Panc1 (cell line): ENCODE measurements at regions not wholly inside any gene's neighbourhood (a gene's known extent, or its start where the extent isn't known, plus 50 kb on each side); places are given as distances from the start of the nearest gene placed in this dataset.

ENCODE experiments used
- ATAC-seq: fragments of 200-7000 bp; cut with Tn5 transposase; 2 replicates; pipeline ENCODE4 v1.9.1; 2020; ENCODE audit warnings: mild to moderate bottlenecking, moderate library complexity
- BruUV-seq: library from RNA; stranded (reverse); fragments of 400-500 nt; replicated peaks from 2 replicates; lab custom pipeline; 2021; lab: Mats Ljungman, UMichigan
- CTCF ChIA-PET: fragments of 300-600 bp; sonication (Branson Sonifier 250); formaldehyde crosslinking; loops from one replicate; lab custom pipeline; 2022; ENCODE audit warnings: antibody characterized with exemption; lab: Charles Lee
- POLR2A ChIA-PET: fragments of 300-600 bp; sonication (Branson Sonifier 250); formaldehyde crosslinking; loops from one replicate; lab custom pipeline; 2022; ENCODE audit warnings: antibody characterized with exemption; lab: Charles Lee
- DNase-seq: peaks from one replicate; pipeline ENCODE4 v3.0.0-alpha.2; 2010; ENCODE audit warnings: low read depth, low spot score
- H3K27ac ChIP-seq: 2 replicates; pipeline ENCODE4 v1.5.1; 2011; ENCODE audit warnings: mild to moderate bottlenecking, low read length, inconsistent platforms
- H3K27me3 ChIP-seq: fragments of 200-500 bp; sonication (Bioruptor generic); 2 replicates; pipeline ENCODE4 v1.6.0; 2014; ENCODE audit warnings: low read length, inconsistent platforms; ENCODE audit not compliant: control insufficient read depth, insufficient read depth
- H3K36me3 ChIP-seq: fragments of 200-500 bp; sonication (Bioruptor generic); 2 replicates; pipeline ENCODE4 v1.5.1; 2014; ENCODE audit warnings: inconsistent platforms, mild to moderate bottlenecking, low read length, moderate library complexity; ENCODE audit not compliant: control insufficient read depth, insufficient read depth
- H3K4me1 ChIP-seq: 2 replicates; pipeline ENCODE4 v1.5.1; 2011; ENCODE audit warnings: inconsistent platforms, mild to moderate bottlenecking, low read length, moderate library complexity; ENCODE audit not compliant: control insufficient read depth, insufficient read depth
- H3K4me3 ChIP-seq, 2 experiments: 2 replicates each; pipeline ENCODE4 v1.5.1; 2011 to 2012; ENCODE audit warnings: low read depth in 2 of 2, low read length in 2 of 2, mild to moderate bottlenecking in 2 of 2, inconsistent platforms in 1 of 2, moderate library complexity in 1 of 2
- H3K9me3 ChIP-seq: fragments of 200-500 bp; sonication (Bioruptor generic); 2 replicates; pipeline ENCODE4 v1.5.1; 2014; ENCODE audit warnings: low read depth, mild to moderate bottlenecking, inconsistent platforms, low read length, moderate library complexity; ENCODE audit not compliant: control insufficient read depth, insufficient read depth
- CTCF ChIP-seq: fragments of 450-650 bp; IDR thresholded peaks from 2 replicates; pipeline ENCODE4 v1.5.1; 2017; ENCODE audit warnings: mild to moderate bottlenecking
- POLR2AphosphoS5 ChIP-seq: IDR thresholded peaks from 2 replicates; pipeline ENCODE4 v1.6.1; 2012; ENCODE audit warnings: mild to moderate bottlenecking, low read depth, low read length, moderate library complexity
- SIN3A ChIP-seq: IDR thresholded peaks from 2 replicates; pipeline ENCODE4 v1.6.1; 2012; ENCODE audit warnings: low read depth, mild to moderate bottlenecking, low read length, moderate library complexity, borderline replicate concordance; ENCODE audit not compliant: insufficient read depth
- TCF7L2 ChIP-seq: IDR thresholded peaks from 2 replicates; pipeline ENCODE4 v1.6.1; 2011; ENCODE audit warnings: mild to moderate bottlenecking, low read depth, low read length, inconsistent platforms
- in situ Hi-C: cut with HindIII; loops from 2 replicates; pipeline ENCODE4 v1.10.0; 2016; ENCODE audit warnings: low sequenced_read_pairs, low pct_unique_long_range_greater_than_20kb
- intact Hi-C: fragments of 100-400 bp; cut with micrococcal nuclease; formaldehyde crosslinking; loops from one replicate; pipeline ENCODE4 v1.10.0; 2022; ENCODE audit not compliant: unreplicated experiment
- TF ChIP-seq, protein P1 (sequence below), 2 experiments: IDR thresholded peaks; 2 replicates each; pipeline ENCODE4 v1.6.1; 2011 to 2012; ENCODE audit warnings: low read depth in 2 of 2, control low read depth in 1 of 2, low read length in 1 of 2, mild to moderate bottlenecking in 1 of 2, moderate library complexity in 1 of 2; ENCODE audit not compliant: insufficient read depth in 1 of 2

- TF ChIP-seq POLR2AphosphoS5 (no peak), CTCF (no peak), TCF7L2 (no peak), SIN3A (no peak)
- TF ChIP-seq, protein P1, sequence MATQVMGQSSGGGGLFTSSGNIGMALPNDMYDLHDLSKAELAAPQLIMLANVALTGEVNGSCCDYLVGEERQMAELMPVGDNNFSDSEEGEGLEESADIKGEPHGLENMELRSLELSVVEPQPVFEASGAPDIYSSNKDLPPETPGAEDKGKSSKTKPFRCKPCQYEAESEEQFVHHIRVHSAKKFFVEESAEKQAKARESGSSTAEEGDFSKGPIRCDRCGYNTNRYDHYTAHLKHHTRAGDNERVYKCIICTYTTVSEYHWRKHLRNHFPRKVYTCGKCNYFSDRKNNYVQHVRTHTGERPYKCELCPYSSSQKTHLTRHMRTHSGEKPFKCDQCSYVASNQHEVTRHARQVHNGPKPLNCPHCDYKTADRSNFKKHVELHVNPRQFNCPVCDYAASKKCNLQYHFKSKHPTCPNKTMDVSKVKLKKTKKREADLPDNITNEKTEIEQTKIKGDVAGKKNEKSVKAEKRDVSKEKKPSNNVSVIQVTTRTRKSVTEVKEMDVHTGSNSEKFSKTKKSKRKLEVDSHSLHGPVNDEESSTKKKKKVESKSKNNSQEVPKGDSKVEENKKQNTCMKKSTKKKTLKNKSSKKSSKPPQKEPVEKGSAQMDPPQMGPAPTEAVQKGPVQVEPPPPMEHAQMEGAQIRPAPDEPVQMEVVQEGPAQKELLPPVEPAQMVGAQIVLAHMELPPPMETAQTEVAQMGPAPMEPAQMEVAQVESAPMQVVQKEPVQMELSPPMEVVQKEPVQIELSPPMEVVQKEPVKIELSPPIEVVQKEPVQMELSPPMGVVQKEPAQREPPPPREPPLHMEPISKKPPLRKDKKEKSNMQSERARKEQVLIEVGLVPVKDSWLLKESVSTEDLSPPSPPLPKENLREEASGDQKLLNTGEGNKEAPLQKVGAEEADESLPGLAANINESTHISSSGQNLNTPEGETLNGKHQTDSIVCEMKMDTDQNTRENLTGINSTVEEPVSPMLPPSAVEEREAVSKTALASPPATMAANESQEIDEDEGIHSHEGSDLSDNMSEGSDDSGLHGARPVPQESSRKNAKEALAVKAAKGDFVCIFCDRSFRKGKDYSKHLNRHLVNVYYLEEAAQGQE (IDR thresholded peaks at IDR 0.05; ENCODE audit: insufficient read depth in 1 of 2, low read depth in 2 of 2, low read length in 1 of 2) = no peak
- CTCF ChIA-PET = no interaction called here
- H3K9me3 ChIP-seq = no peaks in the 10 kb centered on the region
- no peaks in the 10 kb centered on the region for H3K4me1 ChIP-seq
- H3K27ac ChIP-seq = no peak overlapping the region
- H3K36me3 ChIP-seq = no peaks in the 10 kb centered on the region
- ATAC-seq = no peak
- no TSS peak for BruUV-seq
- intact Hi-C loops (no loop called here), in situ Hi-C loops (no loop called here)
- H3K27me3 ChIP-seq = no peaks in the 10 kb centered on the region
- POLR2A ChIA-PET = no interaction called here
- DNase-seq = no peak
- no peak overlapping the region for H3K4me3 ChIP-seq
These were observed 49.8 kb upstream of the SSTR4 start for GRCh38 chr20:22985239-22985778.
